Thyroid gland (tissue), 4 donors: ENCODE measurements at regions not wholly inside any gene's neighbourhood (a gene's known extent, or its start where the extent isn't known, plus 50 kb on each side); places are given as distances from the start of the nearest gene placed in this dataset.

ENCODE experiments used
- CTCF ChIP-seq, 6 experiments: fragments of 200-600 bp in 3 of 6; fragments of 450-650 bp in 3 of 6; sonication (generic) in 3 of 6; IDR thresholded peaks; one replicate each; pipeline ENCODE4 v1.5.1; 2016 to 2019; ENCODE audit warnings: antibody characterized with exemption in 6 of 6, mild to moderate bottlenecking in 2 of 6, inconsistent platforms in 1 of 6, moderate library complexity in 1 of 6
- POLR2A ChIP-seq, 2 donors: fragments of 450-650 bp; IDR thresholded peaks; one replicate each; pipeline ENCODE4 v1.6.1; 2017; ENCODE audit warnings: antibody characterized with exemption in 2 of 2, mild to moderate bottlenecking in 2 of 2, moderate library complexity in 1 of 2

- no peak for TF ChIP-seq POLR2A (IDR thresholded peaks at IDR 0.05)
- TF ChIP-seq CTCF (IDR thresholded peaks at IDR 0.05), result no peak
These were observed 1481.4 kb downstream of the BRD1 start for GRCh38 chr22:48346311-48346710.
